GOT3 (cell line): ENCODE measurements at regions not wholly inside any gene's neighbourhood (a gene's known extent, or its start where the extent isn't known, plus 50 kb on each side); places are given as distances from the start of the nearest gene placed in this dataset.
"Not testable (repeated sequence)": the region's sequence is repeated elsewhere in the genome, so short reads cannot be mapped to it uniquely, and the experiment has no call there.

Experiments
- DNase-seq: peaks from one replicate; lab custom pipeline; 2025; ENCODE audit warnings: mixed read lengths; lab: John Stamatoyannopoulos, UW

- no peak for DNase-seq
Measured at GRCh38 chr10:2920637-2921036, 146.7 kb upstream of the PFKP start.

GRCh38 chr10:2920168-2920567 is 147.2 kb upstream of the PFKP start:
- DNase-seq = no peak

- DNase-seq = no peak
Measured at GRCh38 chr10:2919016-2919415, 148.3 kb upstream of the PFKP start.

- no peak for DNase-seq
Measured at GRCh38 chr10:2918489-2918888, 148.9 kb upstream of the PFKP start.

- no peak for DNase-seq
Measured at GRCh38 chr10:2917926-2918325, 149.4 kb upstream of the PFKP start.

GRCh38 chr10:2915412-2915811 is 151.9 kb upstream of the PFKP start:
- DNase-seq = no peak

- no peak for DNase-seq
Measured at GRCh38 chr10:2914741-2915140, 152.6 kb upstream of the PFKP start.

GRCh38 chr10:2913474-2913873 is 153.9 kb upstream of the PFKP start:
- DNase-seq = no peak

GRCh38 chr10:2910656-2911055 is 156.7 kb upstream of the PFKP start:
- DNase-seq = no peak

- no peak for DNase-seq
Measured at GRCh38 chr10:2909921-2910320, 157.4 kb upstream of the PFKP start.

GRCh38 chr10:2908851-2909630 is 158.3 kb upstream of the PFKP start:
- no peak for DNase-seq

GRCh38 chr10:2906974-2907373 is 160.4 kb upstream of the PFKP start:
- no peak for DNase-seq

GRCh38 chr10:2905851-2906250 is 161.5 kb upstream of the PFKP start:
- DNase-seq = no peak

GRCh38 chr10:2900530-2900929 is 166.8 kb upstream of the PFKP start:
- DNase-seq = no peak

- DNase-seq = no peak
Measured at GRCh38 chr10:2899246-2899951, 167.9 kb upstream of the PFKP start.

GRCh38 chr10:2898509-2898860 is 168.9 kb upstream of the PFKP start:
- DNase-seq = no peak

GRCh38 chr10:2897619-2898508 is 169.5 kb upstream of the PFKP start:
- no peak for DNase-seq

- DNase-seq = not testable (repeated sequence)
Measured at GRCh38 chr10:2896334-2896733, 171.0 kb upstream of the PFKP start.

- DNase-seq = no peak
Measured at GRCh38 chr10:2895594-2896196, 171.7 kb upstream of the PFKP start.

GRCh38 chr10:2893991-2894390 is 173.4 kb upstream of the PFKP start:
- DNase-seq = no peak

- no peak for DNase-seq
Measured at GRCh38 chr10:2893158-2893845, 174.0 kb upstream of the PFKP start.

- no peak for DNase-seq
Measured at GRCh38 chr10:2891770-2892124, 175.6 kb upstream of the PFKP start.
